Panc1 (cell line): ENCODE measurements at regions not wholly inside any gene's neighbourhood (a gene's known extent, or its start where the extent isn't known, plus 50 kb on each side); places are given as distances from the start of the nearest gene placed in this dataset.

Experiments
- CTCF ChIP-seq: fragments of 450-650 bp; IDR thresholded peaks from 2 replicates; pipeline ENCODE4 v1.5.1; 2017; ENCODE audit warnings: mild to moderate bottlenecking
- POLR2AphosphoS5 ChIP-seq: IDR thresholded peaks from 2 replicates; pipeline ENCODE4 v1.6.1; 2012; ENCODE audit warnings: mild to moderate bottlenecking, low read depth, low read length, moderate library complexity
- REST ChIP-seq, 2 experiments: IDR thresholded peaks; 2 replicates each; pipeline ENCODE4 v1.6.1; 2011 to 2012; ENCODE audit warnings: low read depth in 2 of 2, control low read depth in 1 of 2, low read length in 1 of 2, mild to moderate bottlenecking in 1 of 2, moderate library complexity in 1 of 2; ENCODE audit not compliant: insufficient read depth in 1 of 2
- SIN3A ChIP-seq: IDR thresholded peaks from 2 replicates; pipeline ENCODE4 v1.6.1; 2012; ENCODE audit warnings: low read depth, mild to moderate bottlenecking, low read length, moderate library complexity, borderline replicate concordance; ENCODE audit not compliant: insufficient read depth

- TF ChIP-seq CTCF: no peak
- TF ChIP-seq REST (IDR thresholded peaks at IDR 0.05; ENCODE audit: insufficient read depth in 1 of 2, low read depth in 2 of 2, low read length in 1 of 2): no peak
- no peak for TF ChIP-seq POLR2AphosphoS5
- no peak for TF ChIP-seq SIN3A
These were observed 547.9 kb upstream of the PTCHD4 start for GRCh38 chr6:48658915-48659314.
